ENCODE measurements at regions not wholly inside any gene's neighbourhood (a gene's known extent, or its start where the extent isn't known, plus 50 kb on each side); places are given as distances from the start of the nearest gene placed in this dataset.

DNA sequence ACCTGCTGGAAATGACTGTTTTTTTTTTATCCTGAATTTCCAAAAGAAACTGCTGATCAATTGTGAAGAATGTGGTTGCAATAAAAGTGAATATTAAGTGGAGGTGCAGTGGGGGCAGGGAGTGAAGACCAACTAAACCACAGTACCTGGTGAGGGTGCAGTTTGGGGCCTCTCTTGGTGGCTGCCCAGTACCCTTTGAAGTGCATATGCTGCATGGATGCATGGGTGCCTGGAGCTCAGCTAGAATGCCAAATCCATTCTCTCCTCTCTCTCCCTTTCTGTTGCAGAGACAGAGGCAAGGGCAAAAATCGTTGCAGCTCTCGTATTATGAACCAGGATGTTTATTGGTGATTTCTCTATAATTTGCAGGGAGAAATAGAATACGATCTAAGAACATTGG is 420.5 kb upstream of the ONECUT1 start (continued):
- TF ChIP-seq EP300 (IDR thresholded peaks at IDR 0.05; ENCODE audit: borderline replicate concordance in 1 of 2, low read depth in 1 of 2, low read length in 1 of 2) (no peak), MEF2A (IDR thresholded peaks at IDR 0.05; ENCODE audit: borderline replicate concordance, low read depth) (no peak), TEAD4 (IDR thresholded peaks at IDR 0.05; ENCODE audit: borderline replicate concordance, insufficient read depth) (no peak)

DNA sequence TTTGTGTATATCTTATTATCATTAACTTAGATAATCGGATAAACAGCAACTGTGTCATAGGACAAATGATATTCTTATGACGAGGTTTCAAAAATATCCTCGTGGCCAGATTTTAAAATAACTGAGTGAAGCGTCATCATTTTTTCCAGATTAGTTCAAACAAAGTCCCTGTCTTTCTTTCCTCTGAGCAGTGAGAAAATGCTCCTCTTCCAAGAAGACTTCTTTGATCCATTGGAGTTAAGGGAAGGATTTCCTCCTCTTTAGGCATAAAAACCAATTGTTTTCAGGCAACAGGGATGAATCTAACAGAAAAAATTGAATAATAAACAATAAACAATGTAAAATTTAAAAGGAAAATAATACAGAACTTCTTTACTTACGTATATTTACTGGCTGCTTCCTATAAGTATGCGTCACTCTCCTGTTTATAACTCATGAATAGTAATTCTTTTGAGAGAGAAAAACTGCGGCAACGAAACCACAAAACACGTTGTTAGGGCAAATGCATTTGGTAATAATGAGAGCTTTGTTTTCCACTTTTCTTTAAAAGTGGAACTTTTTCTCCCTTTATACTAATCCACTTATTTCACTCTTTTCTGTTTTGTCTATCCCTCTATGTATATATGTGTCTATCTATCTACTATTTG is 419.4 kb upstream of the ONECUT1 start:
- 25% methylated on average over 9 of the region's 9 CpGs for WGBS (ENCODE audit: low lambda C conversion rate)
- H3K79me2 ChIP-seq (ENCODE audit: insufficient read depth): no peaks in the 10 kb centered on the region
- no peaks in the 10 kb centered on the region for H3K9me2 ChIP-seq
- no peak overlapping the region for H3K4me3 ChIP-seq (ENCODE audit: low read depth in 2 of 2, low read length in 1 of 2)
- TF ChIP-seq ELF1 (IDR thresholded peaks at IDR 0.05): no peak
- TF ChIP-seq TCF12 (IDR thresholded peaks at IDR 0.05): no peak
- no peak for TF ChIP-seq RCOR1 (IDR thresholded peaks at IDR 0.05; ENCODE audit: low read length)
- no peak for TF ChIP-seq CHD2 (IDR thresholded peaks at IDR 0.05; ENCODE audit: low read length, partially characterized antibody)
- TF ChIP-seq EZH2phosphoT487 (IDR thresholded peaks at IDR 0.05; ENCODE audit: borderline replicate concordance, low read depth): no peak
- no peak for TF ChIP-seq FOSL2 (IDR thresholded peaks at IDR 0.05; ENCODE audit: borderline replicate concordance, low read depth)
- TF ChIP-seq, protein P1, sequence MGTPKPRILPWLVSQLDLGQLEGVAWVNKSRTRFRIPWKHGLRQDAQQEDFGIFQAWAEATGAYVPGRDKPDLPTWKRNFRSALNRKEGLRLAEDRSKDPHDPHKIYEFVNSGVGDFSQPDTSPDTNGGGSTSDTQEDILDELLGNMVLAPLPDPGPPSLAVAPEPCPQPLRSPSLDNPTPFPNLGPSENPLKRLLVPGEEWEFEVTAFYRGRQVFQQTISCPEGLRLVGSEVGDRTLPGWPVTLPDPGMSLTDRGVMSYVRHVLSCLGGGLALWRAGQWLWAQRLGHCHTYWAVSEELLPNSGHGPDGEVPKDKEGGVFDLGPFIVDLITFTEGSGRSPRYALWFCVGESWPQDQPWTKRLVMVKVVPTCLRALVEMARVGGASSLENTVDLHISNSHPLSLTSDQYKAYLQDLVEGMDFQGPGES (IDR thresholded peaks at IDR 0.05; ENCODE audit: low read depth, low read length): no peak
- TF ChIP-seq EP300 (IDR thresholded peaks at IDR 0.05; ENCODE audit: borderline replicate concordance in 1 of 2, low read depth in 1 of 2, low read length in 1 of 2): no peak
- TF ChIP-seq, protein P2, sequence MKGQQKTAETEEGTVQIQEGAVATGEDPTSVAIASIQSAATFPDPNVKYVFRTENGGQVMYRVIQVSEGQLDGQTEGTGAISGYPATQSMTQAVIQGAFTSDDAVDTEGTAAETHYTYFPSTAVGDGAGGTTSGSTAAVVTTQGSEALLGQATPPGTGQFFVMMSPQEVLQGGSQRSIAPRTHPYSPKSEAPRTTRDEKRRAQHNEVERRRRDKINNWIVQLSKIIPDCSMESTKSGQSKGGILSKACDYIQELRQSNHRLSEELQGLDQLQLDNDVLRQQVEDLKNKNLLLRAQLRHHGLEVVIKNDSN (IDR thresholded peaks at IDR 0.05; ENCODE audit: borderline replicate concordance, low read depth): no peak
- TF ChIP-seq TAF1 (IDR thresholded peaks at IDR 0.05; ENCODE audit: borderline replicate concordance, low read depth, low read length): no peak
- H3K27ac ChIP-seq (ENCODE audit: low read depth in 2 of 2, low read length in 1 of 2): no peak overlapping the region
- no peaks in the 10 kb centered on the region for H3K4me1 ChIP-seq (ENCODE audit: control insufficient read depth in 1 of 2, insufficient read depth in 2 of 2, low read depth in 1 of 2, low read length in 1 of 2)
- DNase-seq: no peak
- H3K9me3 ChIP-seq: no peaks in the 10 kb centered on the region
- CTCF ChIA-PET: interaction anchor here (2.1 kb wide), 1 partner anchor 12 kb away, joined by 11 read pairs; no protein-coding TSS in a partner anchor
- no peaks in the 10 kb centered on the region for H3K27me3 ChIP-seq (ENCODE audit: insufficient read depth)
- POLR2A ChIA-PET: no interaction called here
- H4K20me1 ChIP-seq (ENCODE audit: insufficient read depth): no peaks in the 10 kb centered on the region
- 0 out of 2 replicates have a peak overlapping the region, but pooled peaks have one; percentile 35 for H2AFZ ChIP-seq (ENCODE audit: low read depth)
- no peak overlapping the region for H3K9ac ChIP-seq
- no peaks in the 10 kb centered on the region for H3F3A ChIP-seq (replicated peaks; ENCODE audit: insufficient read depth)
- H3K36me3 ChIP-seq (replicated peaks in 1 of 2; ENCODE audit: control insufficient read depth in 1 of 2, insufficient read depth in 2 of 2, low read length in 1 of 2): no peaks in the 10 kb centered on the region
- no peak overlapping the region for H3K4me2 ChIP-seq

DNA sequence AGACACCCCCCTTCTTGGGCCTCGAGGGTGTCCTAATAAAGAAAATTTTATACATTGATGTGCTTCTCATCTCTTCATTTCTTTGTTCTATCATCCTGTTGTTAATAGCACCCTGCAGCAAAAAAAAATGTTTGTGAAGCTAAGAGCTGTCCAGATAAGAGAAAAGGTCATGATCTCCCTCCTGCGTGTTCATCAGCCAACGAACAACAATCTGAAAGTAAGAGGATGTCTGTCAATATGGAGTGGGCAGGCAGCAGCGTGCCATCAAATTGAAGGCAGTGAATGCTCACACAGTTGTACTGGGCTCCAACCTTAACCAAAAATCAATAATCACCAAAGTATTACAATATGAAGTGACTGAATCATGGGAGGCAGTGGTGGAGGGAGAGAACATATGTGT is 418.6 kb upstream of the ONECUT1 start:
- Histone ChIP-seq H3K9me2 (no peaks in the 10 kb centered on the region), H3K27me3 (ENCODE audit: insufficient read depth) (no peaks in the 10 kb centered on the region; the same call in 1 of the 2 replicates), H3K4me2 (no peak overlapping the region), H3F3A (replicated peaks; ENCODE audit: insufficient read depth) (no peaks in the 10 kb centered on the region), H3K36me3 (replicated peaks in 1 of 2; ENCODE audit: control insufficient read depth in 1 of 2, insufficient read depth in 2 of 2, low read length in 1 of 2) (no peaks in the 10 kb centered on the region), H3K27ac (ENCODE audit: low read depth in 2 of 2, low read length in 1 of 2) (no peak overlapping the region), H3K9ac (no peak overlapping the region), H3K9me3 (no peaks in the 10 kb centered on the region), H3K79me2 (ENCODE audit: insufficient read depth) (no peaks in the 10 kb centered on the region), H3K4me3 (ENCODE audit: low read depth in 2 of 2, low read length in 1 of 2) (no peak overlapping the region; a peak in 1 of 4 replicates), H3K4me1 (ENCODE audit: control insufficient read depth in 1 of 2, insufficient read depth in 2 of 2, low read depth in 1 of 2, low read length in 1 of 2) (no peaks in the 10 kb centered on the region), H4K20me1 (ENCODE audit: insufficient read depth) (no peaks in the 10 kb centered on the region), H2AFZ (ENCODE audit: low read depth) (no peak overlapping the region)
- ChIA-PET CTCF (interaction anchor here (0.9 kb wide), 1 partner anchor 404 kb away, joined by 3 read pairs; no protein-coding TSS in a partner anchor), POLR2A (no interaction called here)
- WGBS (ENCODE audit: low lambda C conversion rate): 0% methylated on average over 4 of the region's 4 CpGs
- no peak for DNase-seq
- TF ChIP-seq, protein P3, sequence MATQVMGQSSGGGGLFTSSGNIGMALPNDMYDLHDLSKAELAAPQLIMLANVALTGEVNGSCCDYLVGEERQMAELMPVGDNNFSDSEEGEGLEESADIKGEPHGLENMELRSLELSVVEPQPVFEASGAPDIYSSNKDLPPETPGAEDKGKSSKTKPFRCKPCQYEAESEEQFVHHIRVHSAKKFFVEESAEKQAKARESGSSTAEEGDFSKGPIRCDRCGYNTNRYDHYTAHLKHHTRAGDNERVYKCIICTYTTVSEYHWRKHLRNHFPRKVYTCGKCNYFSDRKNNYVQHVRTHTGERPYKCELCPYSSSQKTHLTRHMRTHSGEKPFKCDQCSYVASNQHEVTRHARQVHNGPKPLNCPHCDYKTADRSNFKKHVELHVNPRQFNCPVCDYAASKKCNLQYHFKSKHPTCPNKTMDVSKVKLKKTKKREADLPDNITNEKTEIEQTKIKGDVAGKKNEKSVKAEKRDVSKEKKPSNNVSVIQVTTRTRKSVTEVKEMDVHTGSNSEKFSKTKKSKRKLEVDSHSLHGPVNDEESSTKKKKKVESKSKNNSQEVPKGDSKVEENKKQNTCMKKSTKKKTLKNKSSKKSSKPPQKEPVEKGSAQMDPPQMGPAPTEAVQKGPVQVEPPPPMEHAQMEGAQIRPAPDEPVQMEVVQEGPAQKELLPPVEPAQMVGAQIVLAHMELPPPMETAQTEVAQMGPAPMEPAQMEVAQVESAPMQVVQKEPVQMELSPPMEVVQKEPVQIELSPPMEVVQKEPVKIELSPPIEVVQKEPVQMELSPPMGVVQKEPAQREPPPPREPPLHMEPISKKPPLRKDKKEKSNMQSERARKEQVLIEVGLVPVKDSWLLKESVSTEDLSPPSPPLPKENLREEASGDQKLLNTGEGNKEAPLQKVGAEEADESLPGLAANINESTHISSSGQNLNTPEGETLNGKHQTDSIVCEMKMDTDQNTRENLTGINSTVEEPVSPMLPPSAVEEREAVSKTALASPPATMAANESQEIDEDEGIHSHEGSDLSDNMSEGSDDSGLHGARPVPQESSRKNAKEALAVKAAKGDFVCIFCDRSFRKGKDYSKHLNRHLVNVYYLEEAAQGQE (IDR thresholded peaks at IDR 0.05; ENCODE audit: low read depth, low read length): no peak
- TF ChIP-seq, protein P4, sequence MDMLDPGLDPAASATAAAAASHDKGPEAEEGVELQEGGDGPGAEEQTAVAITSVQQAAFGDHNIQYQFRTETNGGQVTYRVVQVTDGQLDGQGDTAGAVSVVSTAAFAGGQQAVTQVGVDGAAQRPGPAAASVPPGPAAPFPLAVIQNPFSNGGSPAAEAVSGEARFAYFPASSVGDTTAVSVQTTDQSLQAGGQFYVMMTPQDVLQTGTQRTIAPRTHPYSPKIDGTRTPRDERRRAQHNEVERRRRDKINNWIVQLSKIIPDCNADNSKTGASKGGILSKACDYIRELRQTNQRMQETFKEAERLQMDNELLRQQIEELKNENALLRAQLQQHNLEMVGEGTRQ (IDR thresholded peaks at IDR 0.05; ENCODE audit: borderline replicate concordance, low read depth, low read length): no peak
- TF ChIP-seq CHD2 (IDR thresholded peaks at IDR 0.05; ENCODE audit: low read length, partially characterized antibody): no peak
- TF ChIP-seq, protein P2 (IDR thresholded peaks at IDR 0.05; ENCODE audit: borderline replicate concordance, low read depth): no peak
- TF ChIP-seq MXI1 (IDR thresholded peaks at IDR 0.05; ENCODE audit: low read depth, low read length): no peak
- no peak for TF ChIP-seq EP300 (IDR thresholded peaks at IDR 0.05; ENCODE audit: borderline replicate concordance in 1 of 2, low read depth in 1 of 2, low read length in 1 of 2)

Data from SK-N-SH (cell line).